ENCODE measurements at regions not wholly inside any gene's neighbourhood (a gene's known extent, or its start where the extent isn't known, plus 50 kb on each side); places are given as distances from the start of the nearest gene placed in this dataset.

DNA sequence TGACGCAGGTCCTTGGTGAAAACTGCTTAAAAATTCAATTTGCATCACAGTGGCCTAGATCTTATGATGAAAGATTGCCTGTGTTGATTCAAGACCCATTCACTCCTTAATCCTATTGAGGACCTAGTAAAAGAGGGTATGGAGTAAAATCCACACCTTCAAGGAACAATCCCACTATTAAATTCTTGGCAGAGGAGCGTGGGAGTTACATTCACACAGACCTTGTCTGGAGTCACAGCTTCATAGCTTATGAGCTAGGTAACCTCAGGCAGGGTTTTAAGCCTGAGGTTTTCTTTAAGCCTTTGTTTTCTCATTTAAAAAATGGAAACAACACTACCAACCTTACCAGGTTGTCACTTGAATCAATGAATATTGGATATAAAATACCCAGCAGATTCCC, 566.5 kb upstream of the ZNF462 start:
- Histone ChIP-seq H3K9me2 (replicated peaks; ENCODE audit: insufficient read depth, low read length) (no peaks in the 10 kb centered on the region), H3K27me3 (replicated peaks; ENCODE audit: insufficient read depth, low read length) (no peaks in the 10 kb centered on the region), H3K27ac (ENCODE audit: low read length) (no peak overlapping the region), H3K9ac (ENCODE audit: low read length) (no peak overlapping the region), H3K4me3 (ENCODE audit: low read length) (no peak overlapping the region), H3F3A (ENCODE audit: insufficient read depth, low read length) (no peaks in the 10 kb centered on the region), H4K20me1 (ENCODE audit: insufficient read depth, low read length) (no peaks in the 10 kb centered on the region), H3K79me2 (ENCODE audit: low read length) (no peaks in the 10 kb centered on the region), H3K9me3 (replicated peaks; ENCODE audit: insufficient read depth, low read length) (no peaks in the 10 kb centered on the region), H3K4me1 (ENCODE audit: low read length) (no peaks in the 10 kb centered on the region), H2AFZ (ENCODE audit: low read length) (no peak overlapping the region), H3K36me3 (replicated peaks; ENCODE audit: insufficient read depth, low read length) (no peaks in the 10 kb centered on the region), H3K4me2 (ENCODE audit: low read depth, low read length) (no peak overlapping the region)
- no peak for DNase-seq
- TF ChIP-seq EZH2phosphoT487 (IDR thresholded peaks at IDR 0.05; ENCODE audit: low read length) (no peak), EZH2 (optimal IDR thresholded peaks at IDR 0.05; ENCODE audit: low read depth, low read length) (no peak)
- TF ChIP-seq, protein P1, sequence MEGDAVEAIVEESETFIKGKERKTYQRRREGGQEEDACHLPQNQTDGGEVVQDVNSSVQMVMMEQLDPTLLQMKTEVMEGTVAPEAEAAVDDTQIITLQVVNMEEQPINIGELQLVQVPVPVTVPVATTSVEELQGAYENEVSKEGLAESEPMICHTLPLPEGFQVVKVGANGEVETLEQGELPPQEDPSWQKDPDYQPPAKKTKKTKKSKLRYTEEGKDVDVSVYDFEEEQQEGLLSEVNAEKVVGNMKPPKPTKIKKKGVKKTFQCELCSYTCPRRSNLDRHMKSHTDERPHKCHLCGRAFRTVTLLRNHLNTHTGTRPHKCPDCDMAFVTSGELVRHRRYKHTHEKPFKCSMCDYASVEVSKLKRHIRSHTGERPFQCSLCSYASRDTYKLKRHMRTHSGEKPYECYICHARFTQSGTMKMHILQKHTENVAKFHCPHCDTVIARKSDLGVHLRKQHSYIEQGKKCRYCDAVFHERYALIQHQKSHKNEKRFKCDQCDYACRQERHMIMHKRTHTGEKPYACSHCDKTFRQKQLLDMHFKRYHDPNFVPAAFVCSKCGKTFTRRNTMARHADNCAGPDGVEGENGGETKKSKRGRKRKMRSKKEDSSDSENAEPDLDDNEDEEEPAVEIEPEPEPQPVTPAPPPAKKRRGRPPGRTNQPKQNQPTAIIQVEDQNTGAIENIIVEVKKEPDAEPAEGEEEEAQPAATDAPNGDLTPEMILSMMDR (IDR thresholded peaks at IDR 0.05; ENCODE audit: low read length): no peak

DNA sequence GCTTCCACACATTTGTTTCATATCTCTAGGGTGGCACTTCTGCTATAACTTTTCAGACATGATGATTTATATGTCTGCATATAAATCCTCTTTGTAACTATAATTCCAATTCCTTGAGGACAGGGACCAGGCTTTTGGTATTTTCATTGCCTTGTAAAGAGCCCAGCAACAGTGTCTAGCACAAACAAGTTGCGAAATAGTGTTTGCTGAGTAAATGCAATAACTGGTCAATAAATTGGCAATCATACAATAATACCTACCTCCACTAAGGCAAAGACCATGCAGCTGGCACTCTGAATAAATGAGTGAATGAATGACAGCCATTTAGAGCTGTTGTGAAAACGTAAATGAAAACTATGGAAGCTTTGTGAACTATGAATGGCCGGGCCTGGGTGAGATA, 564.0 kb upstream of the ZNF462 start:
- Histone ChIP-seq H3K27ac (ENCODE audit: low read length) (no peak overlapping the region), H3K9ac (ENCODE audit: low read length) (no peak overlapping the region), H3K4me1 (ENCODE audit: low read length) (no peaks in the 10 kb centered on the region), H3K4me3 (ENCODE audit: low read length) (no peak overlapping the region), H4K20me1 (ENCODE audit: insufficient read depth, low read length) (no peaks in the 10 kb centered on the region), H3K27me3 (replicated peaks; ENCODE audit: insufficient read depth, low read length) (no peaks in the 10 kb centered on the region), H3K4me2 (ENCODE audit: low read depth, low read length) (no peak overlapping the region), H3K9me3 (replicated peaks; ENCODE audit: insufficient read depth, low read length) (no peaks in the 10 kb centered on the region), H3K9me2 (replicated peaks; ENCODE audit: insufficient read depth, low read length) (no peaks in the 10 kb centered on the region), H3K79me2 (ENCODE audit: low read length) (no peaks in the 10 kb centered on the region), H3F3A (ENCODE audit: insufficient read depth, low read length) (no peaks in the 10 kb centered on the region), H3K36me3 (replicated peaks; ENCODE audit: insufficient read depth, low read length) (no peaks in the 10 kb centered on the region), H2AFZ (ENCODE audit: low read length) (no peak overlapping the region)
- no peak for DNase-seq
- TF ChIP-seq EZH2phosphoT487 (IDR thresholded peaks at IDR 0.05; ENCODE audit: low read length): no peak
- TF ChIP-seq, protein P1 (IDR thresholded peaks at IDR 0.05; ENCODE audit: low read length): no peak
- no peak for TF ChIP-seq EZH2 (optimal IDR thresholded peaks at IDR 0.05; ENCODE audit: low read depth, low read length)

DNA sequence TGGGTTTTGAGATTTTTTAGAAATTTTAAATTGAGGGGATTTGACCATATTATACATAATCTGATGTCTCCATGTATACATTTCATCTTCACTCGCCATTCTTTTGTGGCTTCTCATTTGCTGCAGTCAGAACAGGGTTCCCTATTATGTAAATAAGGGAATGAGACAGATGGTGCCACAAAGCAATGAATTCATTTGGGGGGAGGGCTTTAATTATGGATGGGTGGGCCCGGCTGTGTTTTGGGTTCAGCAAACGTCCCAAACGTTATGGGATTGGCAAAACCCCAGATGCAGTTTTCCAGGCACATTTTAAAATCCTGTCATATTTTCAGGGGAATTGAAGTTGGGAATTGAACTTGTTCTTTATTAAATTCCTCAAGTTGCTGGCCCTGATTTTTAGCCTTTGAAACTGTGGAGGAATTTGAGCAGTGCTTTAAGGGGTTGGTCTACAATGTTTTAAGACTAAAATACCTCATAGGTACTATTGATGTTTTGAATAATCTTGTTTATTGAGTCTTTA, 558.5 kb upstream of the ZNF462 start:
- no peak for DNase-seq
- Histone ChIP-seq H3K4me1 (ENCODE audit: low read length) (no peaks in the 10 kb centered on the region), H3K79me2 (ENCODE audit: low read length) (no peaks in the 10 kb centered on the region), H4K20me1 (ENCODE audit: insufficient read depth, low read length) (no peaks in the 10 kb centered on the region), H3K9me3 (replicated peaks; ENCODE audit: insufficient read depth, low read length) (no peaks in the 10 kb centered on the region), H3K4me2 (ENCODE audit: low read depth, low read length) (no peak overlapping the region), H3K4me3 (ENCODE audit: low read length) (no peak overlapping the region), H3F3A (ENCODE audit: insufficient read depth, low read length) (no peaks in the 10 kb centered on the region), H3K9me2 (replicated peaks; ENCODE audit: insufficient read depth, low read length) (no peaks in the 10 kb centered on the region), H3K36me3 (replicated peaks; ENCODE audit: insufficient read depth, low read length) (no peaks in the 10 kb centered on the region), H3K9ac (ENCODE audit: low read length) (no peak overlapping the region), H2AFZ (ENCODE audit: low read length) (no peak overlapping the region), H3K27me3 (replicated peaks; ENCODE audit: insufficient read depth, low read length) (no peaks in the 10 kb centered on the region), H3K27ac (ENCODE audit: low read length) (no peak overlapping the region)
- no peak for TF ChIP-seq EZH2 (optimal IDR thresholded peaks at IDR 0.05; ENCODE audit: low read depth, low read length)
- TF ChIP-seq, protein P1 (IDR thresholded peaks at IDR 0.05; ENCODE audit: low read length): no peak
- no peak for TF ChIP-seq EZH2phosphoT487 (IDR thresholded peaks at IDR 0.05; ENCODE audit: low read length)

All from MM.1S (cell line).